Lower lobe of right lung (tissue), 2 donors: ENCODE measurements at regions not wholly inside any gene's neighbourhood (a gene's known extent, or its start where the extent isn't known, plus 50 kb on each side); places are given as distances from the start of the nearest gene placed in this dataset.

Experiments
- ATAC-seq, 2 donors: fragments of 200-7000 bp; cut with Tn5 transposase; one replicate each; pipeline ENCODE4 v1.9.1; 2020 to 2022; ENCODE audit warnings: mild to moderate bottlenecking in 2 of 2, moderate library complexity in 2 of 2
- DNase-seq: peaks from one replicate; pipeline ENCODE4 v3.0.0-alpha.2; 2020
- H3K27ac ChIP-seq: fragments of 200-600 bp; one replicate; pipeline ENCODE4 v1.8.0; 2022
- H3K27me3 ChIP-seq: fragments of 200-600 bp; one replicate; pipeline ENCODE4 v1.8.0; 2022; ENCODE audit warnings: low read depth
- H3K36me3 ChIP-seq: fragments of 200-600 bp; one replicate; pipeline ENCODE4 v1.8.0; 2022; ENCODE audit warnings: mild to moderate bottlenecking
- H3K4me1 ChIP-seq: fragments of 200-600 bp; one replicate; pipeline ENCODE4 v1.8.0; 2022
- H3K4me3 ChIP-seq: fragments of 200-600 bp; one replicate; pipeline ENCODE4 v1.8.0; 2022; ENCODE audit warnings: mild to moderate bottlenecking
- H3K9me3 ChIP-seq: fragments of 200-600 bp; one replicate; pipeline ENCODE4 v1.8.0; 2022
- CTCF ChIP-seq: fragments of 200-600 bp; IDR thresholded peaks from one replicate; pipeline ENCODE4 v1.8.0; 2022; ENCODE audit warnings: antibody characterized with exemption, mild to moderate bottlenecking
- intact Hi-C: fragments of 100-400 bp; cut with DNase I; formaldehyde crosslinking; loops from one replicate; pipeline ENCODE4 v1.11.0; 2022
- donor health status: DM: no; HTN: yes; CAD: no; lungs with severe emphysema.

GRCh38 chr4:108237693-108238092, 69.0 kb upstream of the LEF1 start:
- intact Hi-C loops: no loop called here
- TF ChIP-seq CTCF: no peak
- Histone ChIP-seq H3K27me3 (peaks cover 7% of the 10 kb centered on the region), H3K4me1 (no peaks in the 10 kb centered on the region), H3K4me3 (no peak overlapping the region), H3K27ac (no peak overlapping the region), H3K9me3 (no peaks in the 10 kb centered on the region), H3K36me3 (no peaks in the 10 kb centered on the region)
- ATAC-seq (no peak), DNase-seq (no peak)

GRCh38 chr4:108236264-108236663, 67.5 kb upstream of the LEF1 start:
- Histone ChIP-seq H3K27me3 (peaks cover 7% of the 10 kb centered on the region), H3K4me1 (no peaks in the 10 kb centered on the region), H3K27ac (no peak overlapping the region), H3K4me3 (no peak overlapping the region), H3K9me3 (no peaks in the 10 kb centered on the region), H3K36me3 (no peaks in the 10 kb centered on the region)
- intact Hi-C loops: no loop called here
- no peak for TF ChIP-seq CTCF
- ATAC-seq: no peak
- no peak for DNase-seq

GRCh38 chr4:108227923-108228322, 59.2 kb upstream of the LEF1 start:
- no peaks in the 10 kb centered on the region for H3K4me1 ChIP-seq
- intact Hi-C loops: no loop called here
- no peak for DNase-seq
- H3K27ac ChIP-seq: no peak overlapping the region
- TF ChIP-seq CTCF: no peak
- H3K27me3 ChIP-seq: no peaks in the 10 kb centered on the region
- H3K4me3 ChIP-seq: no peak overlapping the region
- no peaks in the 10 kb centered on the region for H3K36me3 ChIP-seq
- no peak for ATAC-seq
- H3K9me3 ChIP-seq: no peaks in the 10 kb centered on the region

- H3K4me1 ChIP-seq: no peaks in the 10 kb centered on the region
- no peak overlapping the region for H3K4me3 ChIP-seq
- no peaks in the 10 kb centered on the region for H3K9me3 ChIP-seq
- H3K36me3 ChIP-seq: no peaks in the 10 kb centered on the region
- no peak overlapping the region for H3K27ac ChIP-seq
- DNase-seq: no peak
- H3K27me3 ChIP-seq: no peaks in the 10 kb centered on the region
- intact Hi-C loops: no loop called here
- no peak for TF ChIP-seq CTCF
- ATAC-seq: no peak
These were observed 55.9 kb upstream of the LEF1 start for GRCh38 chr4:108224611-108225053.

- no peaks in the 10 kb centered on the region for H3K27me3 ChIP-seq
- ATAC-seq: no peak
- no peaks in the 10 kb centered on the region for H3K4me1 ChIP-seq
- no peaks in the 10 kb centered on the region for H3K36me3 ChIP-seq
- H3K9me3 ChIP-seq: no peaks in the 10 kb centered on the region
- DNase-seq: no peak
- intact Hi-C loops: no loop called here
- H3K4me3 ChIP-seq: no peak overlapping the region
- no peak for TF ChIP-seq CTCF
- H3K27ac ChIP-seq: no peak overlapping the region
These were observed 54.6 kb upstream of the LEF1 start for GRCh38 chr4:108223313-108223712.

- H3K27ac ChIP-seq: no peak overlapping the region
- no peak for ATAC-seq
- DNase-seq: no peak
- no peak for TF ChIP-seq CTCF
- no peaks in the 10 kb centered on the region for H3K27me3 ChIP-seq
- H3K9me3 ChIP-seq: no peaks in the 10 kb centered on the region
- H3K4me1 ChIP-seq: no peaks in the 10 kb centered on the region
- no peaks in the 10 kb centered on the region for H3K36me3 ChIP-seq
- intact Hi-C loops: no loop called here
- H3K4me3 ChIP-seq: no peak overlapping the region
These were observed 51.3 kb upstream of the LEF1 start for GRCh38 chr4:108219998-108220397.
